Endothelial cell of umbilical vein (primary cell): ENCODE measurements at regions not wholly inside any gene's neighbourhood (a gene's known extent, or its start where the extent isn't known, plus 50 kb on each side); places are given as distances from the start of the nearest gene placed in this dataset.

ENCODE experiments used
- BruUV-seq: library from RNA; stranded (reverse); fragments of 400-500 nt; replicated peaks from 2 replicates; lab custom pipeline; 2021; lab: Mats Ljungman, UMichigan
- CTCF ChIA-PET: fragments of 300-600, 350-600 bp; sonication (Branson Sonifier 250); formaldehyde crosslinking; loops from one replicate; lab custom pipeline; 2021; ENCODE audit warnings: antibody characterized with exemption, inconsistent platforms; lab: Charles Lee
- POLR2A ChIA-PET: fragments of 300-600, 350-600 bp; sonication (Branson Sonifier 250); formaldehyde crosslinking; loops from one replicate; lab custom pipeline; 2021; ENCODE audit warnings: antibody characterized with exemption, inconsistent platforms; lab: Charles Lee
- DNase-seq: peaks from one replicate; pipeline ENCODE4 v3.0.0-alpha.2; 2011; ENCODE audit warnings: low read depth, low spot score
- FAIRE-seq: peaks from 2 replicates; lab custom pipeline; 2011; peaks lifted over from hg19 to GRCh38; lab: Jason Lieb, UNC
- H2AFZ ChIP-seq: 2 replicates; pipeline ENCODE4 v1.6.0; 2012; ENCODE audit warnings: low read depth, low read length, control low read depth, inconsistent platforms
- H3K27ac ChIP-seq: 2 replicates; pipeline ENCODE4 v1.5.1; 2011; ENCODE audit warnings: low read depth, mild to moderate bottlenecking, control low read depth, low read length, moderate library complexity; ENCODE audit not compliant: insufficient read depth
- H3K27me3 ChIP-seq, 2 experiments: 2 replicates each; pipeline versions ENCODE4 v1.6.0 to v1.6.1; 2011; ENCODE audit warnings: low read length in 2 of 2, mixed read lengths in 1 of 2; ENCODE audit not compliant: control insufficient read depth in 2 of 2, insufficient read depth in 2 of 2
- H3K36me3 ChIP-seq, 2 experiments: 2 replicates in 1 of 2; 3 replicates in 1 of 2; pipeline ENCODE4 v1.5.1; 2011; ENCODE audit warnings: low read length in 2 of 2, mild to moderate bottlenecking in 1 of 2, moderate library complexity in 1 of 2; ENCODE audit not compliant: control insufficient read depth in 2 of 2, insufficient read depth in 2 of 2; ENCODE audit errors: extremely low read depth in 1 of 2
- H3K4me1 ChIP-seq: 3 replicates; pipeline ENCODE4 v1.5.1; 2011; ENCODE audit warnings: mild to moderate bottlenecking, low read length; ENCODE audit not compliant: control insufficient read depth, insufficient read depth; ENCODE audit errors: extremely low read depth
- H3K4me2 ChIP-seq: 2 replicates; pipeline ENCODE4 v1.6.1; 2011; ENCODE audit warnings: low read length, control low read depth, mixed read lengths; ENCODE audit not compliant: insufficient read depth
- H3K4me3 ChIP-seq, 3 experiments: fragments of 200-600 bp in 1 of 3; sonication (generic), shearing (Covaris generic) in 1 of 3; replicated peaks in 1 of 3; 2 replicates each; pipeline ENCODE4 v1.5.1; 2011 to 2016; ENCODE audit warnings: control low read depth in 3 of 3, low read length in 3 of 3, mild to moderate bottlenecking in 2 of 3, inconsistent platforms in 1 of 3, low read depth in 1 of 3, moderate library complexity in 1 of 3; ENCODE audit not compliant: insufficient read depth in 1 of 3
- H3K79me2 ChIP-seq: 2 replicates; pipeline ENCODE4 v1.6.0; 2012; ENCODE audit warnings: low read length, inconsistent platforms; ENCODE audit not compliant: control insufficient read depth, insufficient read depth
- H3K9ac ChIP-seq: replicated peaks from 2 replicates; pipeline ENCODE3; 2011; ENCODE audit warnings: low read length, control low read depth; ENCODE audit not compliant: insufficient read depth; ENCODE audit errors: extremely low read depth
- H3K9me1 ChIP-seq: replicated peaks from 3 replicates; pipeline ENCODE4 v1.6.0; 2011; ENCODE audit warnings: mild to moderate bottlenecking, low read length; ENCODE audit not compliant: control insufficient read depth, insufficient read depth; ENCODE audit errors: extremely low read depth
- H3K9me3 ChIP-seq: replicated peaks from 2 replicates; pipeline ENCODE4 v1.5.1; 2012; ENCODE audit warnings: low read length, inconsistent platforms; ENCODE audit not compliant: control insufficient read depth, insufficient read depth
- H4K20me1 ChIP-seq: replicated peaks from 2 replicates; pipeline ENCODE3; 2011; ENCODE audit warnings: mild to moderate bottlenecking, low read length; ENCODE audit not compliant: control insufficient read depth, insufficient read depth; ENCODE audit errors: extremely low read depth
- EZH2 ChIP-seq: IDR thresholded peaks from 2 replicates; pipeline ENCODE4 v1.6.1; 2012; ENCODE audit warnings: borderline replicate concordance, low read depth, mild to moderate bottlenecking, moderate library complexity, low read length, inconsistent platforms; ENCODE audit not compliant: severe bottlenecking
- FOS ChIP-seq: IDR thresholded peaks from 2 replicates; pipeline ENCODE4 v1.6.1; 2011; ENCODE audit warnings: mild to moderate bottlenecking, low read length, moderate library complexity, borderline replicate concordance; ENCODE audit not compliant: insufficient read depth
- GATA2 ChIP-seq: IDR thresholded peaks from 2 replicates; pipeline ENCODE4 v1.7.0; 2011; ENCODE audit warnings: low read depth, mild to moderate bottlenecking, moderate library complexity, mixed read lengths, low read length; ENCODE audit not compliant: insufficient read length, insufficient read depth
- JUN ChIP-seq: IDR thresholded peaks from 2 replicates; pipeline ENCODE4 v1.6.1; 2011; ENCODE audit warnings: borderline replicate concordance, low read depth; ENCODE audit not compliant: insufficient read length, insufficient read depth
- MYC ChIP-seq: IDR thresholded peaks from one replicate; pipeline ENCODE4 v1.6.1; 2011; ENCODE audit warnings: mild to moderate bottlenecking, low read depth, low read length
- POLR2A ChIP-seq: IDR thresholded peaks from 2 replicates; pipeline ENCODE4 v1.6.1; 2012; ENCODE audit warnings: low read depth, mild to moderate bottlenecking, control low read depth, low read length
- POLR2AphosphoS5 ChIP-seq: IDR thresholded peaks from 2 replicates; pipeline ENCODE4 v1.6.1; 2012; ENCODE audit warnings: low read depth, mild to moderate bottlenecking, control low read depth, low read length, moderate library complexity; ENCODE audit not compliant: insufficient read depth
- dilution Hi-C: fragments of 300-500 bp; cut with MboI; formaldehyde crosslinking; loops from one replicate; pipeline ENCODE4 v1.15.0; 2019; ENCODE audit warnings: low sequenced_read_pairs; ENCODE audit not compliant: extremely low pct_ligation_motif_present
- intact Hi-C: fragments of 100-400 bp; cut with micrococcal nuclease; formaldehyde crosslinking; loops from one replicate; pipeline ENCODE4 v1.10.0; 2022
- TF ChIP-seq, protein P1 (sequence below), 2 donors: IDR thresholded peaks; 1 replicate in 1 of 2; 2 replicates in 1 of 2; pipeline ENCODE4 v1.5.1; 2011; ENCODE audit warnings: low read length in 2 of 2, mild to moderate bottlenecking in 2 of 2, moderate library complexity in 2 of 2, control low read depth in 1 of 2, inconsistent platforms in 1 of 2, low read depth in 1 of 2; ENCODE audit not compliant: insufficient read depth in 1 of 2; ENCODE audit errors: extremely low read depth in 1 of 2
- TF ChIP-seq, protein P2 (sequence below): IDR thresholded peaks from 2 replicates; pipeline ENCODE4 v1.6.1; 2011; ENCODE audit not compliant: insufficient read depth, insufficient read length

DNA sequence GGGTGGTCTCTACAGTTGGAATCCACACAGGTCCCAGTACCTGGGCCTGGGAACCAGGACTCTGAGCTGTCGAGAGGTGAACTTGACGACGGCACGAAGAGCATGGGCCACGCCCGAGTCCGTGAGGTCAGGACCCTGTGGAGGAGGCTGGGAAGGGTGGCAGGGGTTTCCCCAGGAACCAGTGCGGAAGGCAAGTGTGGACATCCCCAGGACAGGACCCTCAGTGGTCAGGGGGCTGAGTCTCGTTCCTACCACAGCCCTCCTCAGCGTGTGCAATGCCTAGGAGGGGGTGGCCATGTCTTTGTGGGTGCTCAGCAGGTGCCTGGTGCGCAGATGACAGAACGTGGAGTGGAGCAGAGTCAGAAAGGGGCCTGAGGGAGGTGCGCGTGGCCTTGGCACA, 335.6 kb upstream of the SALL3 start:
- H3K4me3 ChIP-seq, result no peak overlapping the region
- no peaks in the 10 kb centered on the region for H3K27me3 ChIP-seq
- H4K20me1 ChIP-seq, result no peaks in the 10 kb centered on the region
- no peaks in the 10 kb centered on the region for H3K79me2 ChIP-seq
- no peaks in the 10 kb centered on the region for H3K9me1 ChIP-seq
- no peak overlapping the region for H3K9ac ChIP-seq
- CTCF ChIA-PET, result no interaction called here
- POLR2A ChIA-PET, result no interaction called here
- no peaks in the 10 kb centered on the region for H3K4me1 ChIP-seq
- FAIRE-seq (no peak), DNase-seq (no peak)
- H3K36me3 ChIP-seq, result no peaks in the 10 kb centered on the region
- no peak overlapping the region for H3K27ac ChIP-seq
- peaks cover 11% of the 10 kb centered on the region for H3K9me3 ChIP-seq
- TF ChIP-seq, protein P1, sequence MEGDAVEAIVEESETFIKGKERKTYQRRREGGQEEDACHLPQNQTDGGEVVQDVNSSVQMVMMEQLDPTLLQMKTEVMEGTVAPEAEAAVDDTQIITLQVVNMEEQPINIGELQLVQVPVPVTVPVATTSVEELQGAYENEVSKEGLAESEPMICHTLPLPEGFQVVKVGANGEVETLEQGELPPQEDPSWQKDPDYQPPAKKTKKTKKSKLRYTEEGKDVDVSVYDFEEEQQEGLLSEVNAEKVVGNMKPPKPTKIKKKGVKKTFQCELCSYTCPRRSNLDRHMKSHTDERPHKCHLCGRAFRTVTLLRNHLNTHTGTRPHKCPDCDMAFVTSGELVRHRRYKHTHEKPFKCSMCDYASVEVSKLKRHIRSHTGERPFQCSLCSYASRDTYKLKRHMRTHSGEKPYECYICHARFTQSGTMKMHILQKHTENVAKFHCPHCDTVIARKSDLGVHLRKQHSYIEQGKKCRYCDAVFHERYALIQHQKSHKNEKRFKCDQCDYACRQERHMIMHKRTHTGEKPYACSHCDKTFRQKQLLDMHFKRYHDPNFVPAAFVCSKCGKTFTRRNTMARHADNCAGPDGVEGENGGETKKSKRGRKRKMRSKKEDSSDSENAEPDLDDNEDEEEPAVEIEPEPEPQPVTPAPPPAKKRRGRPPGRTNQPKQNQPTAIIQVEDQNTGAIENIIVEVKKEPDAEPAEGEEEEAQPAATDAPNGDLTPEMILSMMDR (IDR thresholded peaks at IDR 0.05; ENCODE audit: extremely low read depth in 1 of 2, insufficient read depth in 1 of 2, low read depth in 1 of 2, low read length in 2 of 2), result no peak
- no peak for TF ChIP-seq EZH2
- no peak for TF ChIP-seq POLR2AphosphoS5
- TF ChIP-seq GATA2, result no peak
- TF ChIP-seq JUN, result no peak
- TF ChIP-seq, protein P2, sequence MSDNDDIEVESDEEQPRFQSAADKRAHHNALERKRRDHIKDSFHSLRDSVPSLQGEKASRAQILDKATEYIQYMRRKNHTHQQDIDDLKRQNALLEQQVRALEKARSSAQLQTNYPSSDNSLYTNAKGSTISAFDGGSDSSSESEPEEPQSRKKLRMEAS, result no peak
- TF ChIP-seq MYC, result no peak
- no peak for TF ChIP-seq POLR2A
- no peak for TF ChIP-seq FOS
- dilution Hi-C loops, result no loop called here
- intact Hi-C loops, result no loop called here
- H2AFZ ChIP-seq, result no peak overlapping the region
- BruUV-seq, result no TSS peak
- no peak overlapping the region for H3K4me2 ChIP-seq
